Esophagus muscularis mucosa (tissue), 4 donors: ENCODE measurements at regions not wholly inside any gene's neighbourhood (a gene's known extent, or its start where the extent isn't known, plus 50 kb on each side); places are given as distances from the start of the nearest gene placed in this dataset.

ENCODE experiments used
- DNase-seq: peaks from one replicate; pipeline ENCODE4 v3.0.0-alpha.2; 2017; ENCODE audit errors: extremely low spot score
- H3K27ac ChIP-seq, 4 donors: fragments of 200-600 bp; sonication (generic); replicated peaks in 1 of 4; 1 replicate in 3 of 4; 2 replicates in 1 of 4; pipeline ENCODE4 v1.5.1; 2016 to 2019; ENCODE audit warnings: mild to moderate bottlenecking in 1 of 4
- H3K27me3 ChIP-seq, 4 donors: fragments of 200-600 bp; sonication (generic); one replicate each; pipeline versions ENCODE4 v1.5.1 to v1.6.0; 2016 to 2019
- H3K36me3 ChIP-seq, 4 donors: fragments of 200-600 bp; sonication (generic); one replicate each; pipeline ENCODE4 v1.5.1; 2016 to 2019
- H3K4me1 ChIP-seq, 4 donors: fragments of 200-600 bp; sonication (generic); one replicate each; pipeline ENCODE4 v1.5.1; 2016 to 2019
- H3K4me3 ChIP-seq, 4 donors: fragments of 200-600 bp; sonication (generic); 1 replicate in 2 of 4; 2 replicates in 2 of 4; pipeline ENCODE4 v1.5.1; 2016 to 2019; ENCODE audit warnings: mild to moderate bottlenecking in 4 of 4, moderate library complexity in 1 of 4
- H3K9me3 ChIP-seq, 4 donors: fragments of 200-600 bp; sonication (generic); 1 replicate in 3 of 4; 2 replicates in 1 of 4; pipeline ENCODE4 v1.5.1; 2016 to 2019
- EP300 ChIP-seq: sonication (generic); formaldehyde crosslinking; IDR thresholded peaks from one replicate; pipeline ENCODE4 v1.6.1; 2017; ENCODE audit warnings: antibody characterized with exemption
- POLR2A ChIP-seq: fragments of 450-650 bp; IDR thresholded peaks from one replicate; pipeline ENCODE4 v1.6.1; 2017; ENCODE audit warnings: antibody characterized with exemption, moderate library complexity, mild to moderate bottlenecking, low read depth
- POLR2AphosphoS5 ChIP-seq, 2 donors: sonication (generic); formaldehyde crosslinking; IDR thresholded peaks; one replicate each; pipeline ENCODE4 v1.6.1; 2017; ENCODE audit warnings: antibody characterized with exemption in 2 of 2
- WGBS: methylation state at CpG from one replicate; pipeline ENCODE4 v1.1.5; 2018; 5-methylcytosine and 5-hydroxymethylcytosine counted together
- intact Hi-C: fragments of 100-400 bp; cut with DNase I; formaldehyde crosslinking; loops from one replicate; pipeline ENCODE4 v1.15.1; 2023
- TF ChIP-seq, protein P1 (sequence below), 3 experiments: fragments of 200-600 bp in 2 of 3; fragments of 450-650 bp in 1 of 3; sonication (generic) in 2 of 3; IDR thresholded peaks; one replicate each; pipeline ENCODE4 v1.5.1; 2017 to 2019; ENCODE audit warnings: antibody characterized with exemption in 3 of 3, mild to moderate bottlenecking in 2 of 3, moderate library complexity in 1 of 3

DNA sequence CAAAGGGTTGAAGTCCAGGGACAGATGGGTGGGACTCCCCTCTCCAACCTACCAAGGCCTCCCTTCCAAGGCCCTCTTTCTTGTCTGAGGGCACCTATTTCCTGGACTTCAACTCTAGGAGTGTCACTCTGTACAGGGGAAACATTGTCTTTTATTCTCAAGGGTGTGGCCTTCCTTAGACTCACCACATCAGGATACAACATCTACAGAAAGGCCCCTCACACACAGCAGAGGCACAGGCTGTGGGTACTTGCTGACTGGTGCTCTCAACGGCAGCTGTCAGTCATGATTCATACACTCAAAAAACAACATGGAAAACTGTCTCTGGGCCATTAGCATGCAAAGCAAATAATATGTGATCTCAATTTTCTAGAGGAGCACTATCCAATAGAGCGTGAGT, 78.0 kb downstream of the RCN1 start:
- no peak overlapping the region for H3K4me3 ChIP-seq
- H3K27ac ChIP-seq = no peak overlapping the region
- H3K27me3 ChIP-seq = peaks cover 0 to 4% (median 0%) of the 10 kb centered on the region in 4 donors
- peaks cover 0 to 11% (median 5%) of the 10 kb centered on the region in 4 donors for H3K4me1 ChIP-seq
- no peak for TF ChIP-seq POLR2A
- H3K9me3 ChIP-seq = no peaks in the 10 kb centered on the region
- no peaks in the 10 kb centered on the region for H3K36me3 ChIP-seq
- 100% methylated on average over 2 of the region's 2 CpGs for WGBS
- intact Hi-C loops = no loop called here
- DNase-seq = no peak

DNA sequence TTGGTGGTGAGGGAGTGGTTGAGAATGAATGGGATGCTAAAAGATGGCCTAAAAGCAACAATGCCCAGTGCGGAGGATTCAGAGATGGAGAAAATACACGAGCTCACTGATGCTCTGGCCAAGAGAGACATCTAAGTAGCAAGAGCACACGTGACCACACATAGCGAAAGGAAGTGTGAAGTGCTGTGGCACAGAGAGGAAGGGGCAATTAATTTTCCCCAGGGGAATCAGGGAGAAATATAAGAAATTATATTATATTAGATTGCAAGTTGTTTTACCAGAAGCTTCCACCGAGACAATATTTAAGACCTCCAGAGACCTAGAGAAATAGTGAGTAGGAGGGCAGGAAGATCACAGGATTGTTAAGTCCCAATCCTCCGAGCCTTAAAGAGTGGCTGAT, 80.6 kb downstream of the RCN1 start:
- Histone ChIP-seq H3K9me3 (no peaks in the 10 kb centered on the region), H3K27me3 (peaks cover 0 to 4% (median 0%) of the 10 kb centered on the region in 4 donors), H3K4me3 (no peak overlapping the region), H3K27ac (no peak overlapping the region), H3K36me3 (no peaks in the 10 kb centered on the region), H3K4me1 (peaks cover 0 to 11% (median 5%) of the 10 kb centered on the region in 4 donors)
- WGBS = 90% methylated on average over 6 of the region's 6 CpGs
- intact Hi-C loops = no loop called here
- DNase-seq = no peak
- TF ChIP-seq EP300 (no peak), POLR2AphosphoS5 (IDR thresholded peaks at IDR 0.05) (no peak)
- TF ChIP-seq, protein P1, sequence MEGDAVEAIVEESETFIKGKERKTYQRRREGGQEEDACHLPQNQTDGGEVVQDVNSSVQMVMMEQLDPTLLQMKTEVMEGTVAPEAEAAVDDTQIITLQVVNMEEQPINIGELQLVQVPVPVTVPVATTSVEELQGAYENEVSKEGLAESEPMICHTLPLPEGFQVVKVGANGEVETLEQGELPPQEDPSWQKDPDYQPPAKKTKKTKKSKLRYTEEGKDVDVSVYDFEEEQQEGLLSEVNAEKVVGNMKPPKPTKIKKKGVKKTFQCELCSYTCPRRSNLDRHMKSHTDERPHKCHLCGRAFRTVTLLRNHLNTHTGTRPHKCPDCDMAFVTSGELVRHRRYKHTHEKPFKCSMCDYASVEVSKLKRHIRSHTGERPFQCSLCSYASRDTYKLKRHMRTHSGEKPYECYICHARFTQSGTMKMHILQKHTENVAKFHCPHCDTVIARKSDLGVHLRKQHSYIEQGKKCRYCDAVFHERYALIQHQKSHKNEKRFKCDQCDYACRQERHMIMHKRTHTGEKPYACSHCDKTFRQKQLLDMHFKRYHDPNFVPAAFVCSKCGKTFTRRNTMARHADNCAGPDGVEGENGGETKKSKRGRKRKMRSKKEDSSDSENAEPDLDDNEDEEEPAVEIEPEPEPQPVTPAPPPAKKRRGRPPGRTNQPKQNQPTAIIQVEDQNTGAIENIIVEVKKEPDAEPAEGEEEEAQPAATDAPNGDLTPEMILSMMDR (IDR thresholded peaks at IDR 0.05) = no peak

DNA sequence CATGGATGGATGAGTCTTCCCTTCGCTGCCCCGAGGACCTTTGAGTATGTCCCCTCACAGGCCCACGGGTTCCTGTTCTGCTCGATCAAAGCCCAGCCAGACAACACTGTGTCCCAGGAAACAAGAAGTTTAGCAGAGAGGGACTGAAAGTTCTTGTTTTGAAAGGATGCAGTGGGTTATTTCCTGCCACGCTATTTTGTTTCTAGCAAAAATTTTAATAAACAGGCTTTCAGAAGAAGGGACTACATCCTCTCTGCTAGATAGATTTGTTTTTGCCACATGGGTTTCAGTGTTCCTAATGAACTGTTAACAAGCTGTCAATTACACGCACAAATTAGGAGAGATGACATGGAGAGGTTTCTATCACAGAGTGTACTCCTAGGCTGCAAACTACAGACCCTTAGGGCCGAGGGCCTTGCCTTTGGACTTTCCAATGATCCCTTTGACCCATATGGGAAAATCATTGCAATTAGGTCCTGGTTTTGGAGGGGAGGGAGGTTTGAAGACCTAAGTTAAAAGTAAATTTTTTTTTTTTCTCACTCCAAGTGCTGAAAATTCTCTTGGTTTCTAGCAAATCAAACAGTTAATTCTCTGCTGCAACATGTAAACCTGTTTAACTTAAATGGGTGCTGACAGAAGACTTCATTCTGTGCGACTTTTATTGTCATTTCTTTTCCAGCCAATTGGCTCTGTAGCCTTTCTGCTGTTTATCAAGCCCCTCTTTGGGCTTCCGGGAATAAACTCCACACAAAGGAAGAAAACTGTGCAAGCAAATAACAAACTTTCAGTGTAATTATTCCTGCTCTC, 81.4 kb downstream of the RCN1 start:
- WGBS = 66% methylated on average over 9 of the region's 9 CpGs

DNA sequence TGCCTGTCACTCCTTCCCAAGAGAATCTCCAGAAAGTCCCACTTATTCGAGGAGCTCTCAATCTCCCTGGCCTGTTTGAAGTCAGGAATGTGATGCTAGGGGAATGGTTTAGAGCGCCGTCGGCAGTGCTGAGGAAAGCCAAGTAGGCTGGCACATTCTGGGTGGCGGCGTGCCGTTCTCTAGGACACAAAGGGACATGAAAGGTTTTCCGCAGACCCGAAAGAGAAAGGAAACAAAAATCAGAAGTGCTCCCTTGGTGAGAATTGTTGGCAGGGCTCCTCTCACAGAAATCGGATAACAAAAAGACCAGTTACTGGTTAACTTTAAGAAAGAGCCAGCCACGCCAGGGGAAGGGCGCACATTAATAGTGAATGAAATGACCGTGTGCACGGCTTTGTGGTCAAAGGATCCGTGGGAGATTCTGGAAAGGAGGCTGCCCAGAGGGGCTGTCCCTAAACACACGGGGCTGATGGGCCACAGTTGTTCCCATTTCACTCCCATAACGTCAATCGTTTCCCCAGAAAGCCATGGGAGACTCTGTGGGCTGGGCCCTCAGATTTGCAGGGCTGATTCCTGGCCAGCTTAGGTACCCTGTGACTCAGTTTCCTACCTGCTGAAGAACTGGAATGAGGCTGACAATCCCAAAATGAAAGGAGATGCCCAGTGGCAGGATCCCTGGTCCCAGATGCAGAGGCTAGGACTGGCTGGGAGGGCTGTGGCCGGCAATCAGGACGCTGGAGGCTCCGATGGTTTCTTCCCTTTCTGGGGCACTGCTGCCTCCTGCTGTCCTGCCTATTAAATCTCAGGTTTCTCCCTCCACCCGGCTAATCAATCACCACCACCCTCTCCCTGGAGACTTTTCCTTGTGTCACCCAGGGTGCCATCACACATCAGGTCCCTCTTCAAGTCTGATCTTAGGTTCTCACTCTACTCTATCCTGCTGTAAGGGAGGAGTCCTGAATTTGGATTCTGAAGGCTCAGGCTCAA, 82.3 kb downstream of the RCN1 start:
- Histone ChIP-seq H3K36me3 (no peaks in the 10 kb centered on the region), H3K4me3 (peak overlapping the region; percentile 25 to 45 (median 34)), H3K4me1 (peaks cover 0 to 11% (median 5%) of the 10 kb centered on the region in 4 donors), H3K27ac (no peak overlapping the region), H3K27me3 (peaks cover 0 to 6% (median 0%) of the 10 kb centered on the region in 4 donors), H3K9me3 (no peaks in the 10 kb centered on the region)
- DNase-seq = no peak
- intact Hi-C loops = loop anchor here (1.0 kb wide), 1 partner anchor 121 kb away; no protein-coding TSS in a partner anchor
- TF ChIP-seq POLR2A (no peak), EP300 (no peak), POLR2AphosphoS5 (IDR thresholded peaks at IDR 0.05) (no peak)
- TF ChIP-seq, protein P1 (IDR thresholded peaks at IDR 0.05) = peak; percentile 29 to 56 (median 40)
- 43% methylated on average over 19 of the region's 22 CpGs for WGBS

More for the DNA sequence above, 81.4 kb downstream of the RCN1 start:
- DNase-seq = no peak
- Histone ChIP-seq H3K4me3 (peak overlapping the region in 1 of 4 donors; percentile 36), H3K27me3 (peaks cover 0 to 6% (median 0%) of the 10 kb centered on the region in 4 donors), H3K9me3 (no peaks in the 10 kb centered on the region), H3K36me3 (no peaks in the 10 kb centered on the region), H3K4me1 (peaks cover 0 to 11% (median 5%) of the 10 kb centered on the region in 4 donors), H3K27ac (no peak overlapping the region)
- intact Hi-C loops = no loop called here
- TF ChIP-seq, protein P1 (IDR thresholded peaks at IDR 0.05) = no peak
- TF ChIP-seq POLR2AphosphoS5 (IDR thresholded peaks at IDR 0.05) (no peak), EP300 (no peak), POLR2A (no peak)

DNA sequence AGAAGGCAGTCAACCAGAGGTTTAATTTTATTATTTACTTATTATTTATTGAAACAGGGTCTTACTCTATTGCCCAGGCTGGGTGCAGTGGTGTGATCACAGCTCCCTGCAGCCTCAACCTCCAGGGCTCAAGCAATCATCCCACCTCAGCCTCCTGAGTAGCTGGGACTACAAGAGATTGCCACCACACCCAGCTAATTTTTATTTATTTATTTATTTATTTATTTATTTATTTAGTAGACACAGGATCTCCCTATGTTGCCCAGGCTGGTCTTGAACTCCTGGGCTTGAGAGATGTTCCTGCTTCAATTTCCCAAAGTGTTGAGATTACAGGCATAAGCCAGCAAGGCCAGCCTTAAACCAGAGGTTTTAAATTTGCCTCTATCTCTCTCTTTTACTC, 83.1 kb downstream of the RCN1 start:
- no peaks in the 10 kb centered on the region for H3K36me3 ChIP-seq
- TF ChIP-seq, protein P1 (IDR thresholded peaks at IDR 0.05) = no peak
- TF ChIP-seq EP300 = no peak
- TF ChIP-seq POLR2AphosphoS5 (IDR thresholded peaks at IDR 0.05) = no peak
- no peak for TF ChIP-seq POLR2A
- H3K4me1 ChIP-seq = peaks cover 0 to 11% (median 5%) of the 10 kb centered on the region in 4 donors
- intact Hi-C loops = loop anchor here (1.0 kb wide), 1 partner anchor 122 kb away; no protein-coding TSS in a partner anchor
- DNase-seq = no peak
- no peaks in the 10 kb centered on the region for H3K9me3 ChIP-seq
- peaks cover 0 to 6% (median 0%) of the 10 kb centered on the region in 4 donors for H3K27me3 ChIP-seq
- no peak overlapping the region for H3K4me3 ChIP-seq
- no peak overlapping the region for H3K27ac ChIP-seq
